LNCaP clone FGC (cell line): ENCODE measurements at regions not wholly inside any gene's neighbourhood (a gene's known extent, or its start where the extent isn't known, plus 50 kb on each side); places are given as distances from the start of the nearest gene placed in this dataset.

Experiments used
- DNase-seq: peaks from one replicate; pipeline ENCODE4 v3.0.0-alpha.2; 2011; ENCODE audit warnings: low read depth
- H3K4me3 ChIP-seq: 2 replicates; pipeline ENCODE4 v1.5.1; 2011; ENCODE audit warnings: mild to moderate bottlenecking, low read depth, low read length, control low read depth
- TF ChIP-seq, protein P1 (sequence below): IDR thresholded peaks from 2 replicates; pipeline ENCODE4 v1.5.1; 2012; ENCODE audit warnings: mild to moderate bottlenecking; ENCODE audit not compliant: control insufficient read depth, insufficient read depth; ENCODE audit errors: extremely low read depth

GRCh38 chr6:47145212-47145611 lies 103.1 kb upstream of the ADGRF1 start:
- H3K4me3 ChIP-seq: no peak overlapping the region
- no peak for DNase-seq
- TF ChIP-seq, protein P1, sequence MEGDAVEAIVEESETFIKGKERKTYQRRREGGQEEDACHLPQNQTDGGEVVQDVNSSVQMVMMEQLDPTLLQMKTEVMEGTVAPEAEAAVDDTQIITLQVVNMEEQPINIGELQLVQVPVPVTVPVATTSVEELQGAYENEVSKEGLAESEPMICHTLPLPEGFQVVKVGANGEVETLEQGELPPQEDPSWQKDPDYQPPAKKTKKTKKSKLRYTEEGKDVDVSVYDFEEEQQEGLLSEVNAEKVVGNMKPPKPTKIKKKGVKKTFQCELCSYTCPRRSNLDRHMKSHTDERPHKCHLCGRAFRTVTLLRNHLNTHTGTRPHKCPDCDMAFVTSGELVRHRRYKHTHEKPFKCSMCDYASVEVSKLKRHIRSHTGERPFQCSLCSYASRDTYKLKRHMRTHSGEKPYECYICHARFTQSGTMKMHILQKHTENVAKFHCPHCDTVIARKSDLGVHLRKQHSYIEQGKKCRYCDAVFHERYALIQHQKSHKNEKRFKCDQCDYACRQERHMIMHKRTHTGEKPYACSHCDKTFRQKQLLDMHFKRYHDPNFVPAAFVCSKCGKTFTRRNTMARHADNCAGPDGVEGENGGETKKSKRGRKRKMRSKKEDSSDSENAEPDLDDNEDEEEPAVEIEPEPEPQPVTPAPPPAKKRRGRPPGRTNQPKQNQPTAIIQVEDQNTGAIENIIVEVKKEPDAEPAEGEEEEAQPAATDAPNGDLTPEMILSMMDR: no peak

GRCh38 chr6:47144306-47144705 lies 102.2 kb upstream of the ADGRF1 start:
- no peak overlapping the region for H3K4me3 ChIP-seq
- no peak for DNase-seq
- TF ChIP-seq, protein P1: no peak

DNA sequence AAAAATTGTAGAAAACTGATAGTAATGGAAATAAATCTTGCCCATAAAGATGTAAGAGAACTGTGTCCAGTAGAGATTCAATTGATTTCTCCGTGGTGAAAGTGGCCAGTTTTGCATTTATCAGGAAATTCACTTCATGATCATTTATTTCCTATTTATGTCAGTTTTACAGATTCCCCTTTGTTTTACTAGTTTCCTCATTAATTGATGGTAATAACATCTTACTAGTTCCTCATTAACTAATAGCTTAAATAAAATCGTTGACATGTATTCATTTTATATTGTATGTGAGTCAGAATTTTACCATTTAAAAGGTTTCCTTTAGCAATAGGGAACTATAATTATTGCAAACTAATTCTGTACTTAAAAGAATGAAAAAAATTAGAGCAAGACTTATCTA lies 99.8 kb upstream of the ADGRF1 start:
- no peak overlapping the region for H3K4me3 ChIP-seq
- TF ChIP-seq, protein P1: no peak
- no peak for DNase-seq

DNA sequence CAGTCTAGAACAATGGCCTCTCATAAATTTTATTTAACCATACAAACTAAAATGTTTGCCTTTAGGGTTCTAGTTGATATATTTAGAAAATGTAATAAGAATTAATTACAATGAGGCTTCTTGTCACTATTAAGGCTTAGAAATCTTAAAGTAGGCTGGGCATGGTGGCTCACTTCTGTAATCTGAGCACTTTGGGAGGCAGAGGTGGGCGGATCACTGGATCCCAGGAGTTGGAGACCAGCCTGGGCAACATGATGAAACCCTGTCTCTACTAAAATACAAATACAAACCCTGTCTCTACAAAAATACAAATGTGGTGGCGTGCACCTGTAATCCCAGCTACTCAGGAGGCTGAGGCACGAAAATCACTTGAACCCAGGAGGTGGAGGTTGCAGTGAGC lies 99.0 kb upstream of the ADGRF1 start:
- H3K4me3 ChIP-seq: no peak overlapping the region
- no peak for DNase-seq
- TF ChIP-seq, protein P1: no peak

- no peak for DNase-seq
- no peak overlapping the region for H3K4me3 ChIP-seq
- TF ChIP-seq, protein P1: no peak
Observed at GRCh38 chr6:47138046-47138445, 95.9 kb upstream of the ADGRF1 start.

- DNase-seq: no peak
- TF ChIP-seq, protein P1: no peak
- no peak overlapping the region for H3K4me3 ChIP-seq
Observed at GRCh38 chr6:47137073-47137472, 94.9 kb upstream of the ADGRF1 start.

DNA sequence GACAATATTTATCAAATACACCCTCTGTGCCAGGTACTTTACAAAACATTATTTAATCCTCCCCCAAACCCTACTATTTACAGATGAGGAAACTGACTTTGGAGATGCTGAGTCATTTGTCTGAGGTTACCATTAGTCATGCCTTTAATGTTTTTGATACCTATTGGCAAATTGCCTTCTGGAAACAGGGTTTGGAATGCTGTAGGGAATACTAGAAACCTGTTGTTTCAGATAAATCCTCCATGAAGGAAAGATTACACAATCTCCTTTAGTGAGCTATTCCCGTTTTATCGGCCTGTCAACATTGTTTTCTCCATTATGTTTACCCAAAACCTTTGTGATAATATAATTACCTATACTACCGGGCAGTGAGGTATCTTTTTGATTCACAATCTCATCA lies 93.6 kb upstream of the ADGRF1 start:
- TF ChIP-seq, protein P1: no peak
- no peak overlapping the region for H3K4me3 ChIP-seq
- DNase-seq: peak; percentile 88
